RPMI7951 (cell line): ENCODE measurements at regions not wholly inside any gene's neighbourhood (a gene's known extent, or its start where the extent isn't known, plus 50 kb on each side); places are given as distances from the start of the nearest gene placed in this dataset.

Experiments used
- DNase-seq: peaks from one replicate; pipeline ENCODE4 v3.0.0-alpha.2; 2012; ENCODE audit warnings: low read depth

DNA sequence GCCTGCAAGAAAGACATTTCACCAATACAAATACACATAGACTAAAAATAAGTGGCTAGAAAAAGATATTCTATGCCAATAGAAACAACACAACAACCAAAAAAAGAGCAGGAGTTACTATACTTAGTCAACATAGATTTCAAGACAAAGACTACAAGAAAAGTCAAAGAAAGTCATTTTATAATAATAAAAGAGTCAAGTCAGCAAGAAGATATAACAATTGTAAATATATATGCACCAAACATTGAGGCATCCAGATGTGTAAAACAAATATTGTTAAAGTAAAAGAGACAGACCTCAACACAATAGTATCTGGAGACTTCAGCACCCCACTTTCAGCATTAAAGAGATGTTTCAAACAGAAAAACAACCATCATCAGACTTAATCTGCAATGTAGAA lies 104.6 kb downstream of the AMY1C start:
- no peak for DNase-seq

DNA sequence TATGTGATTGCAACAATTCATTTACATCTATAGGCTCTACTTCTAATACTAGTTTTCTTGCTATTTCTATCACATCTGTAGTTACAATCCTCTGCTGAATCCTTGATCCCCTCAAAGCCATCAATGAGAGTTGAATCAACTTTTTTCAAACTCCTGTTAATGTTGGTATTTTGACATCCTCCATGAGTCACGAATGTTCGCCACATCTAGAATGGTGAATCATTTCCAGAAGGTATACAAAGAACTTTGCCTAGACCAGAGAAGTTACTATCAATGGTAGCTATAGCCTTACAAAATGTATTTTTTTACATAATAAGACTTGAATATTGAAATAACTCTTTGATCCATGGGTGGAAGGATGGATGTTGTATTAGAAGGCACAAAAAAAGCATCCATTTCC lies 110.0 kb downstream of the AMY1C start:
- no peak for DNase-seq

DNA sequence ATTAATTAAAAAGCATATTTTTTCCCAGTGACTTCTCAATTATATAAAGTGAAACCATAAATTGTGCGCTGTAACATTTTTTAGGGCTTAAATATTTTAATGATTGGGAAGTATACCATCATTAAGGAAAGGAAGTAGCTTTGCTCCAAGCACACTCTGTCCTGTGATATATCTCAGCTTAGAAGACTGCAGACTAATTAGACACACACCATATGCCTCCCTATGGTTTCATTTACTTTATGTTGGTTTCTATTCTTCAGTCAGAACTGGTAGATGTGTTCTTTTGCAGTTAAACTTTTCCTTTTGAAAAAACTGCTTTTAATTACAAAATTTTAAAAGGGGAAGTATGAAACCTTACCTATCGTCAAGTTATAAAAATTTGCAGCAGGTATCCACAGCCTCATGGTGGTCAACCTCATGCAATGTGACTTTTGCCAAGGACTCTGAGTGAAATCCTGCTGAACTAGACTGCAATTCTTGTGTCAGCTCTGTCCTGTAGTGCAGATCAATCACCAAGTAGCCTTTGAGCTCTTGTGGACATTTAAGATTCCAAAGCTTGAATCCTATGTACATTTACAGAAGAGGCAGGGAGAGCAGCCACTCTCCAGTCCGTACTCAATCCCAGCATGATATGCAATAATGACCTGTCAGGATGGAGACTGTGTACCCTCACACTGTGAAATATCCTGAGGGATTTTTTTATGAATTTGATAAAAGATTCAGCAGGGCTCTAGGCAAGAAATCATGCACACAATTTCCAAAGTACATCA lies 149.1 kb downstream of the AMY1C start:
- DNase-seq, result no peak

DNA sequence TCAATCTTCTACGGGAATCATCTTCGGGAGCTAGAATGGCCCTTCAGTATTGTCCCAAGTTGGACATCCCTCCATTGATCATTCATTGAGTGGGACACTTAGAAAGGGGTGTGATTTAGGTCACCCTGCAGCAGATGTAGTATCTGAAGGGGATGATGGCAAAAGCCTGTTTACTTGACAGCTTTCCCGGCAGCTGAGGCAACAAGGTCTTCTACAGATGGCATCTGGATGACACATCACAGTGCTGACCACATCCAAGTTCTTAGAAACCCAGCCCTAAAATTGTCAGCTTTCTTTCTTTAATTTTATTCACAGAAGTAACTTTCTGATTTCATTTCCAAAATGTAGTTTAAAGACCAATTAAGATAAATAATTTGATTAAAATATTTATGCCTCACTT lies 150.3 kb downstream of the AMY1C start:
- no peak for DNase-seq

DNA sequence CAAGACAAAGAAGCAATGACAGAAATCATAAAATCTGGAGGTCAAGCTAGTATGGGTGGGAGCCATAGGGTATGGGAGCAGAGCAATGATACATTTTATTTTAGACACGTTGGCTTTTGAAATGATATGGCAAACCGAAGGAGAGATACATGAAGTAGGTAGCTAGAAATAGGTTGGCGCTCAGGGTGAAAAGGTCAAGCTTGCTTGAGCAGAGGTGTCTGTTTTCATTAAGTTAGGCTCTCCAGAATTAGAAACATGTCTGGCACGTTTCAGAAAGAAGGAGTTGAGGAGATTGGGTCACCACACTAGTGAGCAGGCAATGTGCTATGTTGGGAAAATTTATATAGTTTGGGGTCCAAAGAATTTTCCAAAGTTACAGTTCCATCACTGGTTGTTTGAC lies 151.4 kb downstream of the AMY1C start:
- DNase-seq, result no peak

DNA sequence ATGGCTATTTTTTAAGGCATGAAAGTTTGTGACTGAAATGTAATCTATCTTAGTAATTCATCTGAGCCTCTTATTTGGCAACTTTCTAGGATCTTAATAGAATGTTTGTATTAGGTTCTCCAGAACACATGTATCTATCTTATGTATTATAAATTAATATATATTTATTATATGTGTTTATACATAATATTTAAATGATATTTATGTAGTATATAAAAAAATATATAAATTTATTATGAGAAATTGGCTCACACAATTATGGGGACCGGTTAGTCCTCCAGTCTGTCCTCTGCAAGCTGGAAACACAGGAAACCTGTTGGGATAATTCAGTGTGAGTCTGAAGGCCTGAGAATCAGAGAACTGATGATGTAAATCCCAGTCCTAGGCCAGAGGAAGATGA lies 155.7 kb downstream of the AMY1C start:
- no peak for DNase-seq

DNA sequence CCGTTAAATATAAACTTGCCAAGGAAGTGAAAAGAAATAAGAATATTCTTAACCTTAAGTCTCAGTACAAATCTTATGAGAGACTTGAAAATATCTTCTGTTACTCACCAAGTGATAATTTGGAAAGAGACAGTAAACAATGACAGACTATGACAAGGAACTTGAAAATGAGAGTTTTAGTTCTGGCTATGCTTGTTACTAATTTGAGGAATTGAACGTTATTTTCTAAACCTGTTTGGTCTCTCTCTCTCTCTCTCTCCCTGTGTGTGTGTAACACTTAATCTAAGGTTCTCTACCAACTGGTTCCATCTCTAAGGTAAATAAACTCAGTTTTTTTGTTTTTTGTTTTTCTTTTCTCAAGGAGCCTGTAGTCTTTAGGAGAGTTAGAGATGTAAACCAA lies 161.8 kb downstream of the AMY1C start:
- DNase-seq, result no peak

DNA sequence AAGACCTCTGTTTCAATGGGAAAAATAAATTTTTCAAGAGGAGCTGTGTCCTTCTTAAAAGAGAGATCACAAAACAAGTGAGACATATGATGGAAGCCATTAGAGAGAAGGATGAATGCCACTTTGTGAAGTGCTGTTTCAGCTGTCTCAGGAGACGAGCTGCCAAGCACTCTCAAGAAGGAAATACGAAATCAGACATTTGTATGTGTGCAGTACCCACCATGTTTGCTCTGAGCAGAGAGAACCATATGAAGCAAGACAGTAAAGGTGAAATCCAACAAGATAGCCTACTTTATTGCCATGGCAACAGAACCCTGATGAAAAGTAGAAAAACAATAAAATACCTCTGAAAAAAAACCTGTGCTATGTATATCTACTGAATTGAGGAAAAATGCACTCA lies 168.1 kb downstream of the AMY1C start:
- DNase-seq, result no peak

DNA sequence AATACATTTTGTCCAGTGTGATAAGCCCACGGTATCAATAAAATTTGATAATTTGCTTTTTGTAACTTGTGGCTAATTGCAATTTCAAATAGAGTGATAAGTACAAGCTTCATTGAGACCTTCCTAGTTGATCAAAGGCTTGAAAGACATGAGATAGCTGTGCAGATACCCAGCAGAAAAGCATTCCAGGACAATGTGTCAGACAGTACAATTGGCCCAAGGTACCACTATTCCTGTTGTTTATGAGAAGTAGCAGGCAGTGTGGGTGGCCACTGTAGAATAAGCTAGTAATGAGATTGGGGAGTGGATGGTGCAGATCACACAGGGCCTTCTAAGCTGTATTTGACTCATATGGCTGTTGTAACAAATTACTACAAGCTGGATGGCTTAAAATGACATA lies 182.2 kb downstream of the AMY1C start:
- DNase-seq, result no peak

DNA sequence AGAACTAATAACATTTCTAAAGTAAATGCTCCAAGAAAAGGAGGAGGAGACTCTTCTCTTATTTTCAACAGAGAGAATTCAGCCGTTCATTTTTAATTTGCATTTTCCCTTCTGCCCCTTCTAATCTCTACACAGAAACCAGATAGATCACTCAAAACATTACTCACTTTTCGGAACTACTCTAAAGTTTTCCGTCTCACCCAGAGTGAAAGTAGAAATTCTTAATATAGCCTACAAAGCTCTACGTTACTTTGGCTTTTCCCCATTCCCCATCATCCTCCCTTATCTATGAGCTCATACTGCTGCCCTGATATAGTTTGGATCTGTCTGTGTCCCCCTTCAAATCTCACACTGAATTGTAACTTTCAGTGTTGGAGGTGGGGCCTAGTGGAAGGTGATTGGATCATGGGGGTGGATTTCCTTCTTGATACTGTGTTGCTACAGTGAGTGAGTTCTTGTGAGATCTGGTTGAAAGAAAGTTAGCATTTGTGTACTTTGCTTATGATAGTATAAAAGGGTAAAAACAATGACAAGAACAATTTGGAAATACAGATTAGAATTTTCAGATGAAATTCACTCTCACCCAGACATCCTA lies 188.2 kb downstream of the AMY1C start:
- DNase-seq, result no peak

DNA sequence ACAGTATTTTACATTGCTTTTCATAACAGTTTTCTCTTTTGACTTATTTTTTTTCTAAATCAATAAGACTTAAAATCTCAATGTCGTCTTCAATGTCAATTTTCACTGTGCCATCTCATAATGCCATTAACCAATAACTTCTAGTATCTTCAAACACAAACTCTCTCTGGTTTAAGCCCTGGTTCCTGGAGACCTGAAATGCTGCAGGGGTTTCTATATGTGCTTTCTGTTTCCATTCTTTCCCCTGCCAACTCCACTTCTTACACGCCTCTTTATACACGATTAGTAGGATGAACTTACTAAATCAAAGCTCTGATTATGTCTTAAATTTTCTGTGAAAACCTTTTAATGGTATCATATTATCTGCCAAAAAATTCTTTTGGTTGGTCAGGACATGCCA lies 191.4 kb downstream of the AMY1C start:
- DNase-seq, result no peak

DNA sequence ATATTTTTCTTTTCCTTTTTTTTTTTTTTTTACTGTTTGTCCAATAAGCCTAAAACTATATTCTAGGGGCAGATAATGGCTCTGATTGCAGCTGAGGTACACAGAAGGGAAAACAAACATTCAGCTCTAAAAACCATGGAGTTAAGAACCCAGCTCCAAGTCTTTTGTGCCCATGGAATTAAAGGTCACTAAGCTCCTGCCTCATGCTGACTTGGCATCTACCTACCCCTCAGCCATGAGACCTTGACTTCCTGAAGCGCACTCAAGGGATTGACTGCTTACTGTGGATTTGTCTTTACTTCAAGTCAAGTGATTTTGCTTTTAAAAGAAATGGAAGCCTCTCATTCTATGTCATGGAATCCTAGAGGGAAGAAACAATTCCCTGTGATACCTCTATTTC lies 192.3 kb downstream of the AMY1C start:
- DNase-seq, result no peak

DNA sequence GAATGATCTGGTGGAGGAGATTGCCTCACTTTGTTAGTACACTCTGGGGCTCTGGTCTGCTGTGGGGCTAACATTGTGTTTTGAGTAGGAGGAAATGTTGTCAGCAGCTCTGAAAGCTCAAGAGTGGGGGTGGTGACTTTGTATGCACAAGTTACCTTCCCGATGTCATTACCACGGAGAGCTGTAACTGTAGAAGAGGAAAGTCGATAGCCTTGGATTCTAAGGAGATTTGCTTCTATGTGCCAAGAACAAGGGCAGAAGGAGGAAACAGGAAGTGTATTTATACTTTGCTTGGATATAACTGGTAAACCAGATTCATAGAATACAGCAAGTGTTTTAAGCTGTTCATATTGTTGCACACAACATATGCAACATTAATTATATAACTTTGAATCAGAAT lies 196.1 kb downstream of the AMY1C start:
- DNase-seq, result no peak

DNA sequence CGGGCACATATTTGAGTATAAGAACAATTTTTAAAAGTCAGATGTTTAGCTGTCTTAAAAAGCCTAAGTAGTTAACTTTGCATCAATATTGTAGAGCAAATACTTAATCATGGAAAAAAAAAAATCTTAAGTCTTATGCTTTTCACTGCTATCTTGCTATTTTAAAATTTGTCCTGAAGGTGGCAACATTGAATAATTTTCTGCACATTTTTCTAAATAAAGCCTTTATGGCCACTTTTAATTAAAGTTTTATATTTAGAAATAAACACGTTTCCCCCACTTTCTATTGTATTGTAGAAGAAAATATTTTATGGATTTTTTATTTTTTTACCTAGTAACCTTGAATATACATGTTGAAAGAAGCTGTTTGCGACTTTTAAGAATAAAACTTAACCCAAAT lies 198.8 kb downstream of the AMY1C start:
- no peak for DNase-seq

DNA sequence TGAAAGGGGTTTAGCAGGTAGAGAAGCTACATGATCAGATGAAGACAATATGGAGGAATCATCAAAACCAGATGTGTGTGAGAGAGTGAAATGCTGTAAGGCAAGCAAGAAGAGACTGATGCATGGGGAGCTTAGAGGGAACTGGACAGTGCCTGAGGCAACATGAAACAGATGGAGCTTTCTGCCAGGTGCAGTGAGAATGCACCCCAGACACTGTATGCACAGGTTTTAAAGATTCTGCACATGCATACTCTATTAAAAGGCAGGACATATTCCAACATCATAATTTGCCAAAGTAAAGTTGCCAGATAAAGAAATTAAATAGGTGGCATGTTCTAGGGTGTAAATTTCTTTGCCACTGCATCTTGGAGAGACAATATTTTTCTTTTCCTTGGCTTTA lies 200.1 kb downstream of the AMY1C start:
- no peak for DNase-seq

DNA sequence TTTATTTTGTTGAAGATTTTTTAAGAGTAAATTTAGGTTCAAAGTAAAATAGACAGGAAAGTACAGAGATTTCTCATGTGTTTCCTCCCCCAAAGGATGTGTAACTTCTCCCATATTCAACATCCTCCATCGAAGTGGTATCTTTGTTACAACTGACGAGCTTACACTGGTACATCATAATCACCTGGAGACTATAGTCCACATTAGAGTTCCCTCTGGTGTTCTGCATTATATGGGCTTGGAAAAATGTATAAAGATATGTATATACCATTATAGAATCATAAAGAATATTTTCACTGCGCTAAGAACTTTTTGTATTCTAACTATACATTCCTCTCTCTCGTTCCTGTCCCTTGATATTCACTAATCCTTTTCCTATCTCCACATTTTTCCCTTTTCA lies 203.7 kb downstream of the AMY1C start:
- no peak for DNase-seq

DNA sequence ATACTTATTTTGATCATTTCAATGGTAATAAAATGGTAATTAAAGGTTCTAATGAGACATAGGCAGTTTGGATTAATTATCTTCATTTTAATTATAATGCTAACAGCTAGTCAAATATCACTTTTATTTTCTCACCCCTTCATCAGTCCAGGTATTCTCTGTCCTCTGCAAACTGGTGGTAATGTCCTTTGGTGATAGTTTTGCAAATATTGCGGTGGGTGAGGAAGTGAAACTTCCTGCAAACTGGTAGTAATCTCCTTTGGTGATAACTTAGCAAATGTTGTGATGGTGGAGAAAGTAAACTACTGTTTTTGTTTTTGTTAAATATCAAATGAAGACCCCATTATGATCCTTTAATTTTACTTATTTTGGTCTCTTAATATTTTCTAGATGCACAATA lies 209.0 kb downstream of the AMY1C start:
- no peak for DNase-seq

DNA sequence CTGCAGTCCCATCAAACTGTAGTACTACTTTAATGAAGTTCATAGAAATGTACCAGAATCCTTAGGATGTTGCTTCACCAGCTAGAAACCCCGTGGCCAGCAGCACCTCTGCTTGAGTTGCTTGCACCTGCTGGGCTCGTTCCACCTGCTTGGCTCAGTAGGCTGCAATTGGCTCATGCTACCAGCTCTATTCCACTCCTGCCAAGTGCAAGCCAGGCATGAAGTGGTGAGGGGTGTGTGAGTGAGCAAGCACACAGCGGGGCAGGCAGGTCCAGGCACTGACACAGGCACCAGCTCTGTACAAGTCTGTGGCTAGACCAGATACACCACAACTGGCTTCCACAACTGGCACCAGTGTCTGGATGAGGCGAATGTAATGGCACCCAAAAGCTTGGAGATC lies 209.9 kb downstream of the AMY1C start:
- no peak for DNase-seq

DNA sequence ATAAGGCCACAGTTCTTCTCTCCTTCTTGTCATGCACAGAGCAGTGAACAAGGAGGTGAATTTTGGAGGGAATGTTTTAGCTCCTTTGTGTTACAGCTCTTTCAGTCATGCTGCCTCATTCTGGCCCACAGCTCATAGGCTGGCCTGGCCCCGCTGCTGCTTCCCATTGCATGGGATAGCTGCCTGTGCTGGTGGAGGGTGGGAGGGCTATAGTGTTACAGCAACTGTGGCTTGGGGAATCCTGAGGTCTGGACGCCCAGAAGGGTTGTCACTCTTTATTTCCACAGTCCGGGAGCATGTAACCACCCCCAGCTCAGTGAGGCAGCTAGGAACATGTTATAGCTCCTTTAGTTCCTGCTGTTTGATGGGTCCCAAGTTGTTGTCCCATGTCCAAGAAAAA lies 210.3 kb downstream of the AMY1C start:
- no peak for DNase-seq

DNA sequence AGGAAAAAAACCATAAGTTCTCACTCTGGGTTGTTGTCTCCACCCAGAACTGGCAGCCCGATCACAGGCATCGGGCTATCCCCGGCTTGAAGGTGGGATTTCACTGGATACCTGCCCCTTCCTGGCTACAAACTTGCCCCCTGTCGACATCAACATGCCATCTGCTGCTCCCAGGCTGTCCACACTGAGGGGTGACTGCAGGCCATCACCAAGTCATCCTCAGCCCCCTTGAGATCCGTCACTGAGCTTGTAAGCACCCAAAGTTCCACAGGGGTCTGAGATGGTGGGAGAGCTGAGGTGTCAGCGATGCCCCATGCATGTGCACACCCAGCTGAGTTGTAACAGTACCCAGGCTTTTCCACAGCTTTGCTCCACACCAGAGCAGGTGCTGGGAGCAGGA lies 211.0 kb downstream of the AMY1C start:
- DNase-seq, result no peak

DNA sequence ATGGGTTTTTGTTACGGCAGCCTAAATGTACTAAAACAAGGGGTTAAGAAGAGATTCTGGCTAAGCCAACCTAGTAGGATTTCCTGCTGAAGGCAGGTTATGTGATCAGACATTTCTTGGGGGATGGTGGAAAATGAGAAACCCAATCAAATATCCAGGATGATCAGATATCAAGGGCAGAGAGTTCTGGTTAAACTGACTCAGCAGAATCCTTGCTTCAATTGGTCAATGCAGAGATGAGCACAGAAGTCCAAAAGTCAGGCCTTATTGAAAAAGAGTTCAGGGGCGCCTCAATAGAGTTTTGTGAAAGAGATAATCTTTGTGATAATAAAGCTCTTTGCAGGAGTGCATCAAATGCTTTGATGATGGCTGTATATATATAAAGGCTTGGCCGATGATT lies 237.1 kb downstream of the AMY1C start:
- no peak for DNase-seq

DNA sequence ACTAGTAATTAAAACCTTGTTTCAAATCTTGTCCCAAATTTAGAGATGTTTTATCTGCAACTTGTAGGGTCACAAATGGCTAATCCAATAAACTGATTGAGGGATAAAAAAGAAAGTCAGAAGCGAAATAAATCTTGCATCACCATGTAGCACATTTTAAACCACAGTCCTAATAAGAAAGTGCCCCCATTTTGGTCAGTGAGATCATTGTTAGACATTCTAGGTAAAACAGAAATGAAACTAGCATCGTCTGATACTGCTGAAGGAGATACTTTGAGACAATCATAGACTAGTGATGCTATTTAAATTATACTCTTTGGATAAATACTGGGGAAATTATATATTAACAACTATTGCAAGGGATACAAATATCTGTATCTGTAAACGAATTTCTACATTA lies 247.9 kb downstream of the AMY1C start:
- DNase-seq, result no peak

DNA sequence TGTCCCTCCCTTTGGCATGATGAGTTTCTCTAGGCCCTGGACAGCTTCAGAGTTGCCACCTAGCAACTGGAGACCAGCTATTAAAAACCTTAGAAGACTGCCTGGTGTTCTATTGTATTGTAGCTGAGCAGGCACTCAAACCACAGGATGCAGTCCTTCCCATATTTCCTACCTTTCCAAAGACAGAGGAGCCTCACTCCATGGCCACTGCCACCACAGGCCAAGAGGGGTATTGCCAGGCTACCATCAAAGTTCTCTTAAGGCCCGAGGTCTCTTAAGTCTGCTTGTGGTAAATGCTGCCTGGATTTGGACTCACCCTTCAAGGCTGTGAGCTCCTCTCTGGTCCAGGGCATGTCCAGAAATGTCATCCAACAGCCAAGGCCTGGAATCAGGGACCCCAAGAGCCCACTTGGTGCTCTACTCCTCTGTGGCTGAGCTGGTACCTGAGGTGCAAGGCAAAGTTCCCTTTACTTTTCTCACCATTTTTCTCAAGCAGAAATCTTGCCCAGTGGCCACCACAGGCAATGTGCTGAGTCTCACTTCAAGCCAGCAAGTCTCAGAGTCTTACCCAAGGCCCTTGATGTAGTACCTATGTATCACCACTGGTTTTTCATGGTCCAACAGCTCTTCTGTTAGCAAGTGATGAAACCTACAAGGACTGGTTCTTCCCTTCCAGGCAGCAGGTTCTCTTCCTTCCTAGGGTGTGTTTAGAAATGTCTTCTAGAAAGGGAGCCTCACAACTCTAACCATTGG lies 269.4 kb downstream of the AMY1C start:
- DNase-seq, result no peak
